Activated T-cell treated with anti-CD3 and anti-CD28 coated beads, Interleukin-2, amount 50 U/mL, for 24 hours (primary cell): ENCODE measurements at regions not wholly inside any gene's neighbourhood (a gene's known extent, or its start where the extent isn't known, plus 50 kb on each side); places are given as distances from the start of the nearest gene placed in this dataset.

Experiments
- DNase-seq: peaks from one replicate; pipeline ENCODE4 v3.0.0-alpha.2; 2020
- H3K27ac Mint-ChIP-seq: 2 replicates; pipeline ENCODE4 v1.8.0; 2020; ENCODE audit warnings: mild to moderate bottlenecking, mixed read lengths
- H3K27me3 Mint-ChIP-seq: 2 replicates; pipeline ENCODE4 v1.8.0; 2020; ENCODE audit warnings: mixed read lengths
- H3K36me3 Mint-ChIP-seq: 2 replicates; pipeline ENCODE4 v1.8.0; 2020; ENCODE audit warnings: low read depth, mixed read lengths
- H3K4me1 Mint-ChIP-seq: 2 replicates; pipeline ENCODE4 v1.8.0; 2020; ENCODE audit warnings: low read depth, mixed read lengths
- H3K4me3 Mint-ChIP-seq: 2 replicates; pipeline ENCODE4 v1.8.0; 2020; ENCODE audit warnings: mild to moderate bottlenecking, moderate library complexity, mixed read lengths
- H3K9me3 Mint-ChIP-seq: 2 replicates; pipeline ENCODE4 v1.8.0; 2020; ENCODE audit warnings: mixed read lengths

- DNase-seq, result no peak
- H3K27me3 Mint-ChIP-seq, result no peaks in the 10 kb centered on the region
- H3K36me3 Mint-ChIP-seq, result no peaks in the 10 kb centered on the region
- no peaks in the 10 kb centered on the region for H3K9me3 Mint-ChIP-seq
- peaks cover 12% of the 10 kb centered on the region for H3K4me1 Mint-ChIP-seq
- H3K4me3 Mint-ChIP-seq, result no peak overlapping the region
- no peak overlapping the region for H3K27ac Mint-ChIP-seq
Measured at GRCh38 chr12:19972325-19973288, 395.7 kb upstream of the PDE3A start.

GRCh38 chr12:19978193-19978592, 390.1 kb upstream of the PDE3A start:
- DNase-seq, result no peak
- H3K4me1 Mint-ChIP-seq, result peaks cover 2% of the 10 kb centered on the region
- no peaks in the 10 kb centered on the region for H3K27me3 Mint-ChIP-seq
- H3K36me3 Mint-ChIP-seq, result no peaks in the 10 kb centered on the region
- no peak overlapping the region for H3K27ac Mint-ChIP-seq
- no peak overlapping the region for H3K4me3 Mint-ChIP-seq
- H3K9me3 Mint-ChIP-seq, result no peaks in the 10 kb centered on the region

- no peak for DNase-seq
Measured at GRCh38 chr12:19979584-19979983, 388.8 kb upstream of the PDE3A start.

DNA sequence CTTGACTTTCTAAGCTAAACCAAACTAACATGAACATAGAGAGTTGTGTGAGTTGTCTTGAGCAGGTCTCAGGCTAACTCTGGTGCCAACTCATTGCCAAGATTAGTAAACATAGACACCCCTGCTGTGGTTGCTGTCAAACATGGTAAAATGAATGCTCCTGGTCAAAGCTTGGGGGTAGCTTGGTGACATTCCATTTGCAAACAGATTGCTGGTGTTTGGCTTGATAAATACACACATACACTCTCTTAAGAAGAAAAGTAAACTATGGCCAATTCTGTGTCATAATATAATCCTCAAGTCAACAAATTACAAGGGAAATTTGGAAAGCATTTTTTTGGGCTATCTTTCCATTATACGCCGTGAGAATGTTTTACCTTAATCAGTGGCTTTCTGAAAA, 386.4 kb upstream of the PDE3A start:
- H3K4me1 Mint-ChIP-seq, result peaks cover 1% of the 10 kb centered on the region
- no peak overlapping the region for H3K27ac Mint-ChIP-seq
- no peaks in the 10 kb centered on the region for H3K36me3 Mint-ChIP-seq
- H3K4me3 Mint-ChIP-seq, result no peak overlapping the region
- H3K9me3 Mint-ChIP-seq, result no peaks in the 10 kb centered on the region
- no peak for DNase-seq
- no peaks in the 10 kb centered on the region for H3K27me3 Mint-ChIP-seq

More at GRCh38 chr12:19979584-19979983, 388.8 kb upstream of the PDE3A start:
- Mint-ChIP-seq H3K36me3 (no peaks in the 10 kb centered on the region), H3K4me1 (peaks cover 1% of the 10 kb centered on the region), H3K27me3 (no peaks in the 10 kb centered on the region), H3K4me3 (no peak overlapping the region), H3K27ac (no peak overlapping the region), H3K9me3 (no peaks in the 10 kb centered on the region)

- H3K27me3 Mint-ChIP-seq, result no peaks in the 10 kb centered on the region
- no peak overlapping the region for H3K27ac Mint-ChIP-seq
- no peak overlapping the region for H3K4me3 Mint-ChIP-seq
- no peaks in the 10 kb centered on the region for H3K36me3 Mint-ChIP-seq
- no peaks in the 10 kb centered on the region for H3K9me3 Mint-ChIP-seq
- H3K4me1 Mint-ChIP-seq, result no peaks in the 10 kb centered on the region
- DNase-seq, result no peak
Measured at GRCh38 chr12:19988001-19988400, 380.3 kb upstream of the PDE3A start.

DNA sequence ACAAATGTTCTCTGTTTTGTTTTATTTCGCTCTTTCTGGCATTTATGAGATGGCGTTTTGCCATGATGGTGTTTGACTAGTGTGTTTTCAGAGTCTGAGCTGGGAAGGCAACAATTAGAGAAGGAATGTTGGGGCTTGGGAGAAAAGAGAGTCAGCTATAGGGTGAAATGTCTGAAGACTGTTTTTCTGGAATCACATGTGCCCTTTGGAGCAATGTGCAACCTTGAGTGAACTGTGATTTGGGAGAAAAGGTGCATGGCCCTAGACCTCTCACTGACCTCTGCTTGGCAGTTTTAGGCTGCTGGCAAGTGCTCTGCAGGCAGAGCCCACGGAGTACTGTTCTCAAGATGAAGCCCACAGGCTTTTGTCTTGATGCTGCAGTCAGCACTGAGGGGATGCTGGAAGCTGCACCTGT, 379.9 kb upstream of the PDE3A start:
- H3K9me3 Mint-ChIP-seq, result peaks cover 1% of the 10 kb centered on the region
- H3K36me3 Mint-ChIP-seq, result no peaks in the 10 kb centered on the region
- DNase-seq, result no peak
- no peaks in the 10 kb centered on the region for H3K4me1 Mint-ChIP-seq
- H3K27me3 Mint-ChIP-seq, result peaks cover 1% of the 10 kb centered on the region
- H3K4me3 Mint-ChIP-seq, result no peak overlapping the region
- H3K27ac Mint-ChIP-seq, result no peak overlapping the region

- no peak for DNase-seq
- no peak overlapping the region for H3K4me3 Mint-ChIP-seq
- no peak overlapping the region for H3K27ac Mint-ChIP-seq
- H3K9me3 Mint-ChIP-seq, result peaks cover 4% of the 10 kb centered on the region
- H3K4me1 Mint-ChIP-seq, result no peaks in the 10 kb centered on the region
- H3K27me3 Mint-ChIP-seq, result peaks cover 3% of the 10 kb centered on the region
- no peaks in the 10 kb centered on the region for H3K36me3 Mint-ChIP-seq
Measured at GRCh38 chr12:19988948-19989347, 379.4 kb upstream of the PDE3A start.

DNA sequence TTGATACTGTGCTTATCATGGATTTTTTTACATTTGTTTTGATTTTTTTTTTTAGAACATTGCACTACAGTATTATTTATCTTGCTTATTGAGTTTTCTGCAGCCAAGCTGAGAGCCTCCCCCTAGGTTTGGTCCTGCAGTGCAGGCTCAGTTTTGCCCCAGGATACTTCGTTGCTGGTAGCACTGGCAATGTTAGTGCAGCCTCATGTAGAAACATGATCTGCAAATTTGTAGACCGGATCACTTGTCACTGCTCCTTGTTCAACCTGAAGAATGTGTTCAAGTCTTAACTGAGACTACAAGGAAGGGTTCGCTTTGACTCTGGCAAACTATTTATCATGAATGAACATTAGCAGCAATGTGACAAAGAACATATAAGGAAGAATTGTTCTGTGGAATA, 377.2 kb upstream of the PDE3A start:
- no peak overlapping the region for H3K4me3 Mint-ChIP-seq
- no peaks in the 10 kb centered on the region for H3K36me3 Mint-ChIP-seq
- H3K4me1 Mint-ChIP-seq, result no peaks in the 10 kb centered on the region
- H3K9me3 Mint-ChIP-seq, result peaks cover 4% of the 10 kb centered on the region
- no peak for DNase-seq
- H3K27me3 Mint-ChIP-seq, result peaks cover 3% of the 10 kb centered on the region
- H3K27ac Mint-ChIP-seq, result no peak overlapping the region

GRCh38 chr12:19992311-19992710, 376.0 kb upstream of the PDE3A start:
- no peaks in the 10 kb centered on the region for H3K36me3 Mint-ChIP-seq
- peaks cover 4% of the 10 kb centered on the region for H3K9me3 Mint-ChIP-seq
- no peak for DNase-seq
- H3K27ac Mint-ChIP-seq, result no peak overlapping the region
- no peak overlapping the region for H3K4me3 Mint-ChIP-seq
- H3K27me3 Mint-ChIP-seq, result peaks cover 3% of the 10 kb centered on the region
- H3K4me1 Mint-ChIP-seq, result no peaks in the 10 kb centered on the region

- no peaks in the 10 kb centered on the region for H3K36me3 Mint-ChIP-seq
- no peak overlapping the region for H3K4me3 Mint-ChIP-seq
- H3K4me1 Mint-ChIP-seq, result no peaks in the 10 kb centered on the region
- peaks cover 4% of the 10 kb centered on the region for H3K9me3 Mint-ChIP-seq
- H3K27me3 Mint-ChIP-seq, result peaks cover 3% of the 10 kb centered on the region
- no peak overlapping the region for H3K27ac Mint-ChIP-seq
- DNase-seq, result no peak
Measured at GRCh38 chr12:19994968-19995367, 373.4 kb upstream of the PDE3A start.

GRCh38 chr12:19997656-19998400, 370.5 kb upstream of the PDE3A start:
- Mint-ChIP-seq H3K27ac (no peak overlapping the region), H3K4me3 (no peak overlapping the region), H3K36me3 (no peaks in the 10 kb centered on the region), H3K9me3 (peaks cover 9% of the 10 kb centered on the region), H3K27me3 (peaks cover 3% of the 10 kb centered on the region), H3K4me1 (no peaks in the 10 kb centered on the region)
- DNase-seq, result no peak

DNA sequence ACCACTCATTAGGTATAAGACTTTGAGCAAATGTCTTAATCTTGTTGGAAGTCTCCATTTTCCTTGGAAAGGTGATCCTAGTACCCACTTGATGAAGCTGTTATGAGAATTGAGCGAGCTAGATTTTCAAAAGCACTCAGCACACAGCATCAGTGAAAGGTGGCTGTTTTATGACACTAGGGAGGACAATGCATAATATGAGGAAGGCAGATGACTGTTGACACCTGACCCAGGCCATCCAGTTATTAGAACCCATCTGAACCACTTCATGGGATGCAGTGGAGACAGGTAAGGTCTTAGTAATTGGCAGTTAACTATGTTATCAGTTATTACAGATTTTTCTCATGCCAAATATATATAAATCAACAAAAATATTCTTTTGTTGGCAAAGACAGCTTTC, 369.9 kb upstream of the PDE3A start:
- no peak overlapping the region for H3K4me3 Mint-ChIP-seq
- H3K36me3 Mint-ChIP-seq, result no peaks in the 10 kb centered on the region
- H3K27me3 Mint-ChIP-seq, result peaks cover 2% of the 10 kb centered on the region
- no peak for DNase-seq
- no peaks in the 10 kb centered on the region for H3K4me1 Mint-ChIP-seq
- no peak overlapping the region for H3K27ac Mint-ChIP-seq
- H3K9me3 Mint-ChIP-seq, result peaks cover 8% of the 10 kb centered on the region

- no peak for DNase-seq
- no peaks in the 10 kb centered on the region for H3K4me1 Mint-ChIP-seq
- no peaks in the 10 kb centered on the region for H3K36me3 Mint-ChIP-seq
- H3K27me3 Mint-ChIP-seq, result no peaks in the 10 kb centered on the region
- peaks cover 5% of the 10 kb centered on the region for H3K9me3 Mint-ChIP-seq
- H3K4me3 Mint-ChIP-seq, result no peak overlapping the region
- no peak overlapping the region for H3K27ac Mint-ChIP-seq
Measured at GRCh38 chr12:19998961-19999804, 369.2 kb upstream of the PDE3A start.

DNA sequence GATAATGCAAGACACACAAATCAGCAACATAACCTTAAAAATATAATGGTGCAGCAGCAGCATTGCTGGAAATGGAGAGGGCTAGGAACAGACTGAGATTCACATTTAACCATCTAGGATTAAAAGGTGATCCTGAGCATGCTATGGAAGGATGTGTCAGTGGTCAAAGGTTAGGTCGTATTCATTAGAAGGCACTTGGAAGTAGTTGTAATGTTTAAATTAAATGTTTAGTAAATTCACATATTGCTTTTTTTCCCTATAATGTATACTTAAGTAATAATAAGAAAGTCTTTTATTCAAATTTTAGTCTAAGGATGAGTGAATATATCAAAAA, 368.6 kb upstream of the PDE3A start:
- peaks cover 5% of the 10 kb centered on the region for H3K9me3 Mint-ChIP-seq
- H3K36me3 Mint-ChIP-seq, result no peaks in the 10 kb centered on the region
- H3K4me1 Mint-ChIP-seq, result no peaks in the 10 kb centered on the region
- no peak for DNase-seq
- H3K27me3 Mint-ChIP-seq, result no peaks in the 10 kb centered on the region
- H3K27ac Mint-ChIP-seq, result no peak overlapping the region
- no peak overlapping the region for H3K4me3 Mint-ChIP-seq
